Ectodermal cell (in vitro differentiated cells): ENCODE measurements at regions not wholly inside any gene's neighbourhood (a gene's known extent, or its start where the extent isn't known, plus 50 kb on each side); places are given as distances from the start of the nearest gene placed in this dataset.

ENCODE experiments used
- H3K27ac ChIP-seq: 2 replicates; pipeline ENCODE4 v1.7.0; 2013; ENCODE audit warnings: mild to moderate bottlenecking, low read depth, low read length; ENCODE audit not compliant: insufficient read depth, poor library complexity, severe bottlenecking
- H3K27me3 ChIP-seq: 2 replicates; pipeline ENCODE4 v1.7.0; 2013; ENCODE audit warnings: mild to moderate bottlenecking, low read length; ENCODE audit not compliant: insufficient read depth, control insufficient read depth, poor library complexity, severe bottlenecking
- H3K36me3 ChIP-seq: one replicate; pipeline ENCODE4 v1.7.0; 2013; ENCODE audit warnings: low read length; ENCODE audit not compliant: control insufficient read depth, insufficient read depth
- H3K4me1 ChIP-seq: one replicate; pipeline ENCODE4 v1.7.0; 2013; ENCODE audit warnings: low read length; ENCODE audit not compliant: control insufficient read depth, insufficient read depth
- H3K4me3 ChIP-seq: 2 replicates; pipeline ENCODE4 v1.7.0; 2013; ENCODE audit warnings: low read depth, low read length, control low read depth; ENCODE audit not compliant: insufficient read depth
- H3K9me3 ChIP-seq: 2 replicates; pipeline ENCODE4 v1.7.0; 2013; ENCODE audit warnings: mild to moderate bottlenecking, low read length, moderate library complexity; ENCODE audit not compliant: control insufficient read depth
- WGBS, 2 experiments: methylation state at CpG; one replicate each; pipeline ENCODE4 v1.1.7; 2013; ENCODE audit warnings: missing lambda C conversion rate in 2 of 2; 5-methylcytosine and 5-hydroxymethylcytosine counted together

DNA sequence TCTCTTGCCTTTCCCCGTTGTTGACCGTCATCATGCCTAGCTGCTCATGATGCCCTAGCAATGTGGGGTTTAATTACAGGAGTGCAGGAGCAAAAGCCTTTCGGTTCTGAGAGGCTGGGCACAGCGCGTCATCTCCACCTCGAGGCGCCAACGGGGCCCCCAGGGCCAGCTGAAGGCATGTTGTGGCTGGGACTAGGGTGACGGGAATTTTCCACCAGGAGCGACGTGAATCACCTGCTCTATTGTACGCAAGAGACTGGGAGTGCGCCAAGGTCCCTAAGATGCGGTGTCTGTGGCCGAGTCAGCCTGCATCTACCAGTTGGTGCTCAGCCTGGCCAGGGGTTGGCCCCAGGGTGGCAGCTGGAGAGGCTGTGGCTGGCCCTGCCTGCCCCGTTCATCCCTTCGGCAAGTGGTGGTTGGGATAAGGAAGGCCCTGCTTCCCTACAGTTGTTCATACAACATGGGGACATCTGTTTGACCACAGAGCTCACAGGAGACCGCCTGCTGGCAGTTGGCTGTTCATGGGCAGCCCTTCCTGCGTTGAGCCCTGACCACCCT lies 1175.6 kb downstream of the BRD1 start:
- 94 to 95% methylated on average over 19 of the region's 19 CpGs for WGBS, 2 experiments
- no peaks in the 10 kb centered on the region for H3K4me1 ChIP-seq
- no peaks in the 10 kb centered on the region for H3K9me3 ChIP-seq
- no peaks in the 10 kb centered on the region for H3K36me3 ChIP-seq
- no peak overlapping the region for H3K27ac ChIP-seq
- H3K27me3 ChIP-seq, result no peaks in the 10 kb centered on the region
- H3K4me3 ChIP-seq, result no peak overlapping the region

DNA sequence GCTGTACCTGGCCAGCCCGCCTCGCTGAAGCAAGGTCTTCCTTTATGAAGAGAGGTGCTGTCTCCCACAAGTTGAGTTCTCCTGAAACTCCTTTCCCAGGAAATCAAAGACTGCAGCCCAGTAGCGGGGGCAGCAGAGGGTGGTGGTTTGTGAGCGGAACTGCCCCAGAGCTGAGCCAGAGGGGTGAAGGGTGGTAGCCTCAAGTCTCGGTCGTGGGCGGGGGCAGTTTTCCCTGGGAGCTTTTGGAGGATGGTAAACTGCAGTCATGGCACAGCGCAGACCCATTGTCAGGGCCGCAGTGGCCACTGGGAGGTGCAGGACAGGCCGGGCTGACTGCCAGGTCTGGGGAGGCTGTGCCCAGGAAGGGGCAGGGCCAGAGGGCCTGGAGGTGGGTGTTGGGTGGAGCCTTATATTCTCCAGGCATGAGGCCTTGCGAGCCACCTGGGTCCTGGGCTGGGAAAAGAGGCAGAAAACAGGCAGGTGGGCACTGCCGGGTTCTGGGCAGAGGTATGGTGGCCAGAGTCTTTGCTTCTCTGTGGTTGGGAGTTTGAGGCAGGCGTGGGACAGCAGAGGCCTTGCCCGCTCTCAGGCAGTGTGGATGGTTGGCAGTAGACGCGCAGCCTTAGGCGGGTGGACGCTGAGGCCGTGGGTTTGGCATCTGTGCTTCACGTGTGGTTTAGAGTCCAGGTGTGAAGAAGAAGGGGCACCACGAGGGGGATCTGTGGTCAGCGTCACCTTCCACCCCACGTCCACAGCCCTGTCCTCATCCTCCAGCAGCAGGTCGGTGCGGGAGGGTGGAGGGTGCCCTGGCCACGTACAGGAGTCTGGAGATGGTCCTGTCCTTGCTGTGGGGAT lies 1176.4 kb downstream of the BRD1 start:
- Histone ChIP-seq H3K27ac (no peak overlapping the region), H3K4me3 (no peak overlapping the region), H3K36me3 (no peaks in the 10 kb centered on the region), H3K9me3 (no peaks in the 10 kb centered on the region), H3K4me1 (no peaks in the 10 kb centered on the region), H3K27me3 (no peaks in the 10 kb centered on the region)
- WGBS, 2 experiments, result 96% methylated on average over 26 of the region's 26 CpGs

DNA sequence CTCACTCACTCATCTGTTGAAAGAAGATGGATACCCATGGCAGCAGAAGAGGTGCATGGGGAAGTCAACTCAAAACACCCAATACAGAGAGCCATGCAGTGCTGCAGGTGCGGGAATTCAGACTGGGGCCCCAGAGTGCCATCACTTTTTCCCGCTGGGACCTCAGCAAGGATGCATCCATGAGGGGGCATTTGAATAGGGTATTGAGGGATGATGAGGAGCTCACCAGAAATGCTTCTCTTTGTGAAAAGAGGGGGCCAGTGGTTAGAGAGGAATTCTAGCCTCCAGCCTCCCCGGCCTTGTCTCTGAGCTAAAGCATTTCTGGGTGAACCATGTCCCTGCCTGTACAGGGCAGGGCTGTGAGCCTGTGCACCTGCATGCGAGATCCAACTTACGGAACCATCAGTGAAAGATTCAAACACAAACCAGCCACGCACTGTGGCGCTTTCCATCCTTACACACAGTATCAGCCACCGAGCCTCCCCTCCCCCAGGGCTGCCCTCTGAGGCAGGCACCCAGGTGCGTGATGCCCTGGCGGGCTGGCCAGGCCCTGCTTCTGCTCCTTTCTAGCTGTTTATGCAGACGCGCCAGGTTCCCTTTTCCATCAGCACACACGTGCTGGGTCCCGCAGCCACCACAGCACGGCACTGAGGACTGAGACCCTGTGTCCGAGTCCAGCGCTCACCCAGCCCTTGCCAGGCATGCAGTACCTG lies 1177.2 kb downstream of the BRD1 start:
- H3K4me3 ChIP-seq, result no peak overlapping the region
- no peaks in the 10 kb centered on the region for H3K36me3 ChIP-seq
- WGBS, 2 experiments, result 91 to 93% methylated on average over 17 of the region's 17 CpGs
- H3K9me3 ChIP-seq, result no peaks in the 10 kb centered on the region
- no peaks in the 10 kb centered on the region for H3K27me3 ChIP-seq
- H3K4me1 ChIP-seq, result no peaks in the 10 kb centered on the region
- H3K27ac ChIP-seq, result no peak overlapping the region

DNA sequence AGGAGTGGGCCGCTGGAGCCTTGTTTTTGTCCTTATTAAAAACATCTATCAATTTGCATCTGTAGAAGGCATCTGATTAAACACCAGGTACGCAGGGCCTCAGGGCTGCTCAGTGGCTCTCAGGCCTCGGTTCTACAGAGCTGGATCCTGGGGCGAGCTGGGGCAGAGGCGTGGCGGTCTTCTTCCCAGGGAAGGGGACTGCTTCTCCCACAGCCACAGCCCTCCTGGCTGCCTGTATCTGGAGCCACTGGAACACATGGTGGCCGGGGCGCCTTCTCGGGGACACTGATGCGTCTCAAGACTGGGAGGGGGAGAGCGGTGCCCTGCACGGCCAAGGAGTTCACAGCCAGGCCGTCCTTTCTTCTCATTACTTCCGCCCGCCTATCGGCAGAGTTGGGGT lies 1178.2 kb downstream of the BRD1 start:
- Histone ChIP-seq H3K9me3 (no peaks in the 10 kb centered on the region), H3K27me3 (no peaks in the 10 kb centered on the region), H3K4me3 (no peak overlapping the region), H3K4me1 (no peaks in the 10 kb centered on the region), H3K36me3 (no peaks in the 10 kb centered on the region), H3K27ac (no peak overlapping the region)
- 89 to 90% methylated on average over 16 of the region's 16 CpGs for WGBS, 2 experiments

DNA sequence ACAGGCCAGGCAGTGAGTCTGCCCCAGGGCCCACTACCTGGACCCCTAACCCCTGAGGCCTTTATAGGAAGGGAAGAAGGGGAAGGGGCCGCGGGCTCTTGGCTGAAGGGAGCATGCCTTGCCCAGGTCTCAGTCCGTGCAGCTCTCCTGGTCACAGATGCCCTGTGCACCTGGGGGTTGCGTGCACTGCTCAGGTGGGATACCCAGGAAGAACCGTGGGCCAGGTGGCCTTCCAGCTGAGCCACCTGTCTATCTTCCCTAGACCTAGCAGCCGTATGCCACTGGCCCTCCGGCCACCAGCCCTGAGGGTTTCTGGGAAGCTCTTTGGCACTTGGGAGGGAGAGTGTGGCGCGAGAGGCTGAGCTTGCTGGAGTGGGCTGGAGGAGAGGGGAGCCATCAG lies 1178.6 kb downstream of the BRD1 start:
- no peaks in the 10 kb centered on the region for H3K36me3 ChIP-seq
- no peak overlapping the region for H3K27ac ChIP-seq
- no peak overlapping the region for H3K4me3 ChIP-seq
- H3K27me3 ChIP-seq, result no peaks in the 10 kb centered on the region
- no peaks in the 10 kb centered on the region for H3K4me1 ChIP-seq
- no peaks in the 10 kb centered on the region for H3K9me3 ChIP-seq
- WGBS, 2 experiments, result 93% methylated on average over 9 of the region's 9 CpGs

DNA sequence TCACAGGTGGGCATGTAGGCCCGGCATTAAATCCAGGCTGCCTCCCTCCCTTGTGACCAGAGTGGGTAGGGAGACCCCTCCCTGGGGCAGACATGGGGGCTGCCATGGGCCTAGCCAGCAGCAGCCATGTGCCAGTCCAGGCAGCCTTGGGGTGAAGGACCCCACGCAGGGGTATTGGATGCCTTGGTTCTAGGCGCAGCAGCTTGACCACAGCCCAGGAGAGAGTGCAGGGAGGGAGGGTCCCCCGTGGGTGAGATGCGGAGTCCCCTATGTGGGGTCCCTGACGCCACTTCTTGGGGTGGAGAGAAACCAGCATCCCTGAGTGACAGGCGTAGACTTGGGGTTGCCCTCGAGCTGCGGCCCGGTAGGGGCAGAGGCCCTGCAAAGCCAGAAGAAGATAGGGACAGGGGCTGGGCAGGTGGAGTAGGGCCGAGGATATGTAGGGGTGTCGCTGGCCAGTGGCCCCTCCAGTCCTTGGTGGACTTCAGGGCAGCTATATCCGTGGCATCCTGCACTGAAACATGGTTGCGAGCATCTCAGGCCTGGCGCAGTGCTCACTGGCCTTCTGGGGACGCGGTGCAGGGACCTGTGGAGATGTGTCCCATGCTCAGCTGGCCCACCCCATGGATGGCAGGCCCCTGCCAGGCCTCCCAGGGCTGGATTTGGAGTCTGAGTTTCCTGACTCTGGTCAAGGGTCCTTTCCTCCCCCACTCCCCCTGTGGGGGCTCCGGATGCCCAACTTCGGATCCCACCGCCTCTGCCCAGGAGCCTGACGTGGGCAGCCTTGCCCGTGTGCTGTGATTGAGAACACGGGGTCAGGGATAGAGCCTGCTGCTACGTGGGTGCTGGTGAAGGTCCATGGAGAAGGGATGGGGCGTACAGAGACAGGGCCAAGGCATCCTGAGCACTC lies 1179.8 kb downstream of the BRD1 start:
- 96% methylated on average over 25 of the region's 25 CpGs for WGBS, 2 experiments
- no peaks in the 10 kb centered on the region for H3K9me3 ChIP-seq
- H3K27ac ChIP-seq, result no peak overlapping the region
- H3K27me3 ChIP-seq, result no peaks in the 10 kb centered on the region
- H3K4me1 ChIP-seq, result no peaks in the 10 kb centered on the region
- H3K4me3 ChIP-seq, result no peak overlapping the region
- H3K36me3 ChIP-seq, result no peaks in the 10 kb centered on the region

DNA sequence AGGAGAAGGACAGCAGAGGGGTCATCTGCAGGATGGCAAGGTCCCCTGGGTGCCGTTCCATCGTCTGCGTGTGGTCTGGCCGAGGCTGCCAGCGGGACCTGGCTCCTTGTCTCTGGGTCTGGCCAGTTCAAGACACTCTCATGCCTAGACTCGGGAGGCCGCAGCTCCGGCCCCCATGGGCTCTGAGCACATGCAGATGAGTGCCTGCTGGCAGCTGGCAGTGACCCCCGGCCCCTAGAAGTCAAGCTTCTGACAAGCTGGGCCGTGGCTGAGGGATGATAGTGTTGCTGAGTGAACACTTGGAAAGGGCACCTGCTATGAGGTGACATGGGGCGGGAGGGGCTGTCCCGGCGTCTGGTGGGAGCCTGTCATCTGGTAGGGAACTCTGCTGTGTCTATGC lies 1180.6 kb downstream of the BRD1 start:
- H3K27me3 ChIP-seq, result no peaks in the 10 kb centered on the region

DNA sequence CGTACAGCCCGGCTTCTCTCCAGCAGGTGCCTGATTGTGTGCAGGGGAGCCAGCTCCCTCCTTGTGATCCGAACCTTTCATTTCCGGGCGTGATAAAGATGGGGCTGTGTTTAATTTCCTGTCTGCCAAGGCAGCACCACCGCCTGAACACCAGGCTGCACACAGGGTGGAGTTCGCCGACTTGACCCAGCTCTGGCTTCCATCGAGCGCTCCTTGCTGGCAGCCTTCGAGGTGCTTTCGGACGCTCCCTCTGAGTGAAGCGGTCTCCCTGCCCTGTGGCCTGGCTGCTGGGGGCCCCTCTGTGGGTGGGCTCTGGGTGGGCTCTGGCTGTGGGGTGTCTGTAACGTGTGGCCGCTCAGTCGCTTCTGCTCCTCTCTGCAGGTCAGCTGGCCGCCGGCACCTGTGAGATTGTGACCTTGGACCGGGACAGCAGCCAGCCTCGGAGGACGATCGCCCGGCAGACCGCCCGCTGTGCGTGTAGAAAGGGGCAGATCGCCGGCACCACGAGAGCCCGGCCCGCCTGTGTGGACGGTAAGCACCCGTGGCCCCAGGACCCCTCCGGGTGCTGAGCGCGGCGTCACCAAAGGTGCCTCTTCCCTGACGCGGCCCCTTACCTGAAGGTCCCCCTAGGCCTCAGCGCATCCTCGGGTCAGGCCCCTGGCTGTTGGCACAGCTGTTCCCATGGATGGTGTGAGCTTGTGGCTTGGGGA lies 1181.3 kb downstream of the BRD1 start:
- Histone ChIP-seq H3K27me3 (no peaks in the 10 kb centered on the region), H3K27ac (no peak overlapping the region), H3K9me3 (no peaks in the 10 kb centered on the region), H3K36me3 (no peaks in the 10 kb centered on the region), H3K4me3 (no peak overlapping the region), H3K4me1 (peaks cover 4% of the 10 kb centered on the region)
- 96% methylated on average over 42 of the region's 42 CpGs for WGBS, 2 experiments

More for the DNA sequence above, 1180.6 kb downstream of the BRD1 start:
- H3K36me3 ChIP-seq, result no peaks in the 10 kb centered on the region
- H3K4me3 ChIP-seq, result no peak overlapping the region
- H3K4me1 ChIP-seq, result no peaks in the 10 kb centered on the region
- WGBS, 2 experiments, result 94 to 96% methylated on average over 13 of the region's 13 CpGs
- no peak overlapping the region for H3K27ac ChIP-seq
- no peaks in the 10 kb centered on the region for H3K9me3 ChIP-seq

DNA sequence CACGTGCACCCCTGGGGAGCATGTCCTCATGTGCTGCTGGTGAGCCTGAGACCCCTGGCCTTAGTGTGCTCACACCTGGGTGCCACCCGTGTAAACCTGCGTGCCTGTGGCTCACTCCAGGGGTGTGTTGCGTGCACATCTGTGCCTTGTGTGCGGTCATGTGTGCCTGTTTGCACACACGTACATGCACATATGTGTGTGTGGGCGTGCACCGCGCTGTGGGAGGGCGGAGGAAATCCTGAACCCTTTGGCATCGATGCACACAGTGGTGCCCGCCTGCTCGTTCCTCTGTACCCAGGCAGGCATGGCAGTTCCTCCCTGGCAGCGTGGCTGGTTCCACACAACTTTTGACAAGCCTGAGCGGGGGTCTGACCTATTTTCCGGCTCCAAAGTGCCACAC lies 1181.9 kb downstream of the BRD1 start:
- WGBS, 2 experiments, result 93 to 94% methylated on average over 16 of the region's 16 CpGs
- no peaks in the 10 kb centered on the region for H3K27me3 ChIP-seq

More for the DNA sequence above, 1181.9 kb downstream of the BRD1 start:
- H3K9me3 ChIP-seq, result no peaks in the 10 kb centered on the region
- H3K36me3 ChIP-seq, result no peaks in the 10 kb centered on the region
- H3K4me3 ChIP-seq, result no peak overlapping the region
- H3K27ac ChIP-seq, result no peak overlapping the region
- H3K4me1 ChIP-seq, result peaks cover 9% of the 10 kb centered on the region
